ENCODE measurements at regions not wholly inside any gene's neighbourhood (a gene's known extent, or its start where the extent isn't known, plus 50 kb on each side); places are given as distances from the start of the nearest gene placed in this dataset.

DNA sequence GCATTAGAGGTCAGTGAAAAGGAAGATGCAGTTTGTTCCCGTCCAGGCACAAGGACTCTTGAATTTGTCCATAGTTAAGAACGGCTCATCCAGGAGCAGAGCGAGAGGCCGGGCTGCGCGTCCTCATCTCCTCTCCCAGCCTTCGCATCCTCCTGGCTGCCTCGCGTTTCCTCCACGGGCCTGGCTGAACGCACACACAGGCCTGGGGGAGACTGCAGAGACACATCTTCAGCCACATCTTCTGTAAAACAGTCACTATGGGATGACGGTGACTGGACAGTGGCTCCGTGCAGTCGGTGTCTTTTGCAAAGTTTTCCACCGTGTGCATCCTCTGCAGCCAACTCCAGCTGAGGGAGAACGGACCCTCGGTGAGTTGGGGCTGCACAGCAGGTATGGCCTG is 89.7 kb downstream of the PSMG1 start:
- Histone ChIP-seq H3K9me3 (no peaks in the 10 kb centered on the region), H3K27ac (no peak overlapping the region)

GRCh38 chr21:39088831-39089380 is 94.3 kb downstream of the PSMG1 start:
- DNase-seq: peak; percentile 40 to 82
- no peaks in the 10 kb centered on the region for H3K27me3 ChIP-seq
- H3K4me3 ChIP-seq: no peak overlapping the region
- H3K9me3 ChIP-seq: no peaks in the 10 kb centered on the region
- TF ChIP-seq CTCF (IDR thresholded peaks at IDR 0.05): peak in 1 of 2 experiments; percentile 19
- no peaks in the 10 kb centered on the region for H3K36me3 ChIP-seq
- intact Hi-C loops (cut with DNase I; ENCODE audit: low total_unique reads): no loop called here
- peak overlapping the region; percentile 76 to 78 for H3K27ac ChIP-seq
- peaks cover 0 to 45% (median 26%) of the 10 kb centered on the region in 4 donors for H3K4me1 ChIP-seq

More for the DNA sequence above, 89.7 kb downstream of the PSMG1 start:
- no peak overlapping the region for H3K4me3 ChIP-seq
- DNase-seq: no peak
- intact Hi-C loops (cut with DNase I; ENCODE audit: low total_unique reads): no loop called here
- no peak for TF ChIP-seq CTCF (IDR thresholded peaks at IDR 0.05)
- H3K27me3 ChIP-seq: no peaks in the 10 kb centered on the region
- H3K4me1 ChIP-seq: peaks cover 0 to 15% (median 12%) of the 10 kb centered on the region in 4 donors
- H3K36me3 ChIP-seq: no peaks in the 10 kb centered on the region

- Histone ChIP-seq H3K36me3 (no peaks in the 10 kb centered on the region), H3K9me3 (no peaks in the 10 kb centered on the region), H3K4me3 (peak overlapping the region; percentile 22 to 24), H3K4me1 (peaks cover 0 to 54% (median 31%) of the 10 kb centered on the region in 4 donors), H3K27me3 (no peaks in the 10 kb centered on the region), H3K27ac (peak overlapping the region; percentile 76 to 78)
- intact Hi-C loops (cut with DNase I; ENCODE audit: low total_unique reads): no loop called here
- DNase-seq: no peak
- TF ChIP-seq CTCF (IDR thresholded peaks at IDR 0.05): no peak
Measured at GRCh38 chr21:39088031-39088370, 95.2 kb downstream of the PSMG1 start.

- H3K4me3 ChIP-seq: peak overlapping the region; percentile 22 to 24
- intact Hi-C loops (cut with DNase I; ENCODE audit: low total_unique reads): no loop called here
- no peaks in the 10 kb centered on the region for H3K36me3 ChIP-seq
- no peaks in the 10 kb centered on the region for H3K27me3 ChIP-seq
- no peaks in the 10 kb centered on the region for H3K9me3 ChIP-seq
- DNase-seq: peak in 1 of 2 donors; percentile 77
- H3K27ac ChIP-seq: peak overlapping the region; percentile 76 to 78
- peaks cover 0 to 59% (median 34%) of the 10 kb centered on the region in 4 donors for H3K4me1 ChIP-seq
- no peak for TF ChIP-seq CTCF (IDR thresholded peaks at IDR 0.05)
Measured at GRCh38 chr21:39087238-39088030, 95.8 kb downstream of the PSMG1 start.

- H3K4me1 ChIP-seq: peaks cover 0 to 59% (median 35%) of the 10 kb centered on the region in 4 donors
- intact Hi-C loops (cut with DNase I; ENCODE audit: low total_unique reads): no loop called here
- H3K9me3 ChIP-seq: no peaks in the 10 kb centered on the region
- TF ChIP-seq CTCF (IDR thresholded peaks at IDR 0.05): no peak
- DNase-seq: no peak
- H3K27me3 ChIP-seq: no peaks in the 10 kb centered on the region
- no peak overlapping the region for H3K4me3 ChIP-seq
- H3K27ac ChIP-seq: peak overlapping the region in 1 of 2 donors; percentile 76
- H3K36me3 ChIP-seq: no peaks in the 10 kb centered on the region
Measured at GRCh38 chr21:39086547-39086946, 96.7 kb downstream of the PSMG1 start.
